GM21367 (cell line): ENCODE measurements at regions not wholly inside any gene's neighbourhood (a gene's known extent, or its start where the extent isn't known, plus 50 kb on each side); places are given as distances from the start of the nearest gene placed in this dataset.
"Not testable (repeated sequence)": the region's sequence is repeated elsewhere in the genome, so short reads cannot be mapped to it uniquely, and the experiment has no call there.

ENCODE experiments used
- ATAC-seq: cut with Tn5 transposase; IDR thresholded peaks from one replicate; pipeline ENCODE4 v1.9.1; 2021; ENCODE audit not compliant: unreplicated experiment

DNA sequence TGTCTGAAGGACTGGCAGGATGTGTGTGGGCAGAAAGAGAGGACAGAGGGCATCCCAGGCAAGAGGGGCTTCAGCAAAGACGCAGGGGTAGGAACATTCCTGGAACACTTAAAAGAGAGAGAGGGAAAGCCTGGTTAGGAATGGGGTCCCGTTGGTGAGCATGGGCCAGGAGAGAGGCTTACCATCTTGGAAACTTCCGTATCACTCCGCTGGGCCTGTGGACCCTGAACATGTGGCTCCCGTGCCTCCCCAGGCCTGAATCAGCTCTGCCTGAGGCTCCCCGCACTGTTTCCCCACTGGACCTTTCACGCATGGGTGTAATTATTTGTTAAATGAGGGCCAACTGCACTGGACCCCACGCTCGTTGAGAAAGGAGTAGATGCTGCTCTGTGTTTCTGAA, 191.1 kb upstream of the GLI2 start:
- ATAC-seq = no peak

DNA sequence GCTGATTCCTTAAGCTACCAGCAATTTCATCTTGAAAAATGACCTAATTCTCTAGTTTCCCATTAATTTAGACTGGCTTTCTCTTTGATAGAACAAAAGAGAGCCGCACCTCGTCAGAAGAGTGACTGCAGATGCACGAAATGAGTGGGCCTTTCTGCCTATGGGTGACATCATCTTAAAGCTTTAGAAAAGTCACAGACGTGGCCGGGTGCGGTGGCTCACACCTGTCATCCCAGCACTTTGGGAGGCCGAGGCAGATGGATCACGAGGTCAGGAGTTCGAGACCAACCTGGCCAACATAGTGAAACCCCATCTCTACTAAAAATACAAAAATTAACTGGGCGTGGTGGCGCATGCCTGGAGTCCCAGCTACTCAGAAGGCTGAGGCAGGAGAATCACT, 190.7 kb upstream of the GLI2 start:
- ATAC-seq = not testable (repeated sequence)

DNA sequence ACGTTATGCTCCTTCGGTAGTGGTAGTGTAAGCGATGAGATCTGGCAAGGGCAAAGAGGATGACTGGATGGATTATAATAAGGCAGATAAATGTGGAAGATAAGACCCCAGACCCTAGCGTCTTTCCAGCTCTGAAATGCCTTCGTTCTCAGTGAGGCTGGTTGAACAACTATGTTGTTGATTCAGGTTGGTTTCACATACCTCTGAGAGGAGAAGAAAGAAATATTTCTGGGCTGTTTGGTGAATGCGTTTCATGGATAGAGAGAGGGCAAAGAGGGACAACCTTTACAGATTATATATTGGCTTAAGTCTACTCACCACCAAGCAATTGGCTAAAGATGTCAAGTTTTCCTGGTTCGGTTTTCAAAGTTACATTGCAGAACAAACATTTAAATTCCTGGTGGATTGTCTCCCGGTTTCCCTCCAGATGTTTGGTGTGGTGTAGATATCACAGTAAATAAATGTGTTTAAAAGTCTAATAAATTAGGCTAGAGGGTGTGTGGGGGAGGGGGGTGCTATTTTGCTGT, 190.1 kb upstream of the GLI2 start:
- no peak for ATAC-seq

DNA sequence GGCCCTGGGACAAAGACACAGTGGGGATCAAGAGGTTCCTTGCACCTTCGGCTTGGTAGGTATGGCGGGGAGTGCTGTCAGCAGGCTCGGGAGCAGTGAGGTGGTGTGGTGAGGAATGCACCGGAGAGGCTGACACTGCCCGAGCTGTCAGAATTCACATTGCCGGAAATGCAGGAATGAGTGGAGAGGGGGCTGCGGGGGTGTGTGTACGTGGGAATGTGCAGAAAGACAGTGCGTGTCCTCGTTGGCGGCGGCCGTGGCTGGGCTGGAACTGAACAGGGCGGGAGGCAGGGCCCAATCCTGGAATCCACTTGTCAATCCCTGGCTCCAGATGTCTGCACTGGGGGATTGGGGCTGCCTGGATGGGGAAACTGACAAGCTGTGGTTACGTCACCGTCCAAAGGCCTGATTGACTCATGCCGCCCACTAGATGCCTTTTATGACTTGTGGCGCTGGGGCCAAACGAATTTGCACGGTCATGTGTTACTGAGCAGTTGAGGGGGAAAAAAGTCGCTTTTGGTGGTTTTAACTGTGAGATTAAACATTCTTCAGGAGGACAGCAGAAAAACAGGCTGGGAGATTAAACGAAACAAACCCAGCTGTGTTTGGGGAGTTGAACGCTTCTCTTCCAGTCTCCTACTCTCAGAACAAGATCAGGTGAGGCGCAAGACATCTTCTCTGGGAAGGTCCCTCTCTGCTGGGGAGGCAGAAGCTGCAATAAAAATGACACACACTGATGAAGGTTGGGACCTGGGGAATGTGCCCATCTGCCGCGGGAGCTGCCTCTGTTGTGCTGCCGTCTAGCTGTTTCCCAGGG, 189.4 kb upstream of the GLI2 start:
- no peak for ATAC-seq

DNA sequence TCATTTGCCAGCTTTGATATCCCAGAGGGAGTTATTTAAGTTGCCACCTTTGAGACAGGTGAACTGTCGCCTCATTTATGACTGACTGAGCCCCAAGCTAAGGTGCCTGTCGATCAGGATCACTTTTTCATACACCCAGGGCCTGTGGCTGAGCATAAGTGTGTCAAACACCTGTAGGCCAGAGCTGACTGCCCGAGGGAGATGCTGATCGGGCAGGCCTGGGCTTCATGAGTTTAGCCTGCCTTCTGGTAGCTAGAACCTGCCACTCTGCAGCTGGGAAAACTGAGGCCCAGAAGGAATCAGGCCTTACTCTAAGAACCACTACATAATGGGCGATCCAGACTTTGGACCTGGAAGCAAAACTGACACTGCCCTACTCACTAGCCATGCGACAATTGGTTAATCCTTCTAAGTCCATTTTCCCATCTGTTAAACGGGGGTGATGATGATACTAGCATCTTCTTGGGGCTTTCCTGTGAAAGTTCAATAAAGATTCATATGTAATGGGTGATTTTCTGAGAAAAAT, 188.7 kb upstream of the GLI2 start:
- ATAC-seq = no peak

DNA sequence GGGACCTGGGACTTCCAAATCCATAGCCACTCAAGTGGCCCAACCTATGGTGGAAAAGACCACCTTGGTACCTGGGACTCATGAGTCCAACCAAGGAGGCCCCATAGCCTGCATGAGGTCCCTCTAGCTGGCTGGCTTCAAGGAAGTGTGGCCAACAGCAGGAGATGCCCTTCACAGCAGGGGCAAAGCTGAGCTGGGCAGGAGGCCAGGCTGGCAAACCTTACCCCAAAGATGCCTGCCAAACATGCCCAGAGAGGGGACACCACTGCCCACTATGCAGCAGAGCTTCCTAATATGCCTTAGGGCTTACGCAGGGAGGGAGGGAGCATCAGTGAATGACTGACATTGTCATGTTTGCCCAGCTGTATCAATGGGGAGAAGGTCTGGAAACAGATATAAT, 188.0 kb upstream of the GLI2 start:
- no peak for ATAC-seq

DNA sequence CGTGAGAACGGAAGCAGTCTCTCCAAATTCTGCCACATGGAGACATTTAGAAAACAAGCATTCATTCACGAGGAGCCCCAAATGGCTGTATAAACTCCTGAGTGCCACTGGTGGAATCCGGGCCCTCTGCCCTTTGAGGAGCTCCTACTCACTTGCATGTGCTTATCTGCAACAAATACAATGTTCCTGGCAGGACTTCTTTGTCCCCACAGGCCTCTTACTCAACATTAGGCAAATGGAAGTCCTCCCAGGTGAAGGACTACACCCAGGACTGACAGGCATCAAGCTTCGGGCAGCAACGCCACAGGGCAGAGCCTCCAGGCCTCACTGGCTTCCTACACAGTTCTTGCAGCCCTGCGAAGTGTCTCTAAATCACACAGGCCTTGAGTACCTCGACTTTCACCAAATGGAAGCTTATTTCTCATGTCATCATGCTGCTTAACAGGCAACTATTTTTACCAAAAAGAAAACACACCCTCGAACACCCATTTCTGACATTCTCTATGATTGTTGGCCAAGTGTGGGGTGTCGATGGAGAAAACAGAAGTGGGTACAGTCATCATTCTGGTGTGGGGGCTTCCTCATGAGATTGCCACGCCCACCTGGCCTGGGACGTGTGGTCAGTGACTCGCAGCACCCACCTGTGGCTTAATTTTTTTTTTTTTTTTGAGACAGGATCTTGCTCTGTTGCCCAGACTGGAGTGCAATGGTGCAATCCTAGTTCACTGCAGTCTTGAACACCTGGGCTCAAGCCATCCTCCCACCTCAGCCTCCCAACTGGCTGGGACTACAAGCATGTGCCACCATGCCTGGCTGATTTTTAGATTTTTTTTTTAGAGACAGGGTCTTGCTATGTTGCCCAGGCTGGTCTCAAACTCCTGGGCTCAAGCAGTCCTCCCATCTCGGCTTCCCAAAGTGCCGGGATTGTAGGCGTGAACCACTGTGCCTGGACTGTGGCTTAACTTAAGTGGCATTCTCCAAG, 186.8 kb upstream of the GLI2 start:
- no peak for ATAC-seq

DNA sequence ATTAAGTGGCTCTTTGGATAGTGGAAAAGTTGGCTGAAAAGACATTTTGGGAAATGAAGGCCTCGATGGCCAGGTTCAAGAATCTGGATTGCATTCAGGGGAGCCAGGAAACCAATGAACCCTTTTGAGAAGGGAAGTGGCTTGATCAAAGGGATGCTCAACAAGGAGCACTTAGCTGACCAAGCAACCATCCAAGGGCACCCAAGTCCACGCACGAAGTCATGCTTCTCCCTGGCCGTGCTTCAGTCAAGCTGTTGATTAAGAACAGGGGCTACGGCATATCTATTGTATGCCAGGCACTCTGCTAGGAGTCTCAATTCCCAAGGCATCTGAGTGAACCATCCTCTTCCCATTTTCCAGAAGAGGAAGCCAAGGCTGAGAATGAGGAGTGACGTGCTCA, 185.8 kb upstream of the GLI2 start:
- no peak for ATAC-seq

DNA sequence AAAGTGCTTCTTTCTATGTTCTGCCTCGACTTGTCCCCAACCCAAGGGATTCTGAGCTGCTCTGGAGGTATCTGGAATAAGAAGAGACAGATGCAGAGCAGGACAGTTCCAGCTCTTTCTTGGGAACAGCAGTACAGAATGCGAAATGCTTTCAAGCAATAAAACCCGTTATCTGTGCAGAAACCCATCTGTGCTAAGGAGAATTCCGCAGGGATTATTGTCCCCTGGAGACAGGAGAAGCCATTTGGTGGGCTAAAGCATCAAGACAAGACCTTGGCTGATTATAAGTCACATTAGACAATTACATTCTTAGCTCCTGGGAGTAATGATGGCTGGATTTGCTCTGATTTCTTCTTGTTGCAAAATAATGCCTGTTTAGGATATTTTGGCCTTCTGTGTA, 185.4 kb upstream of the GLI2 start:
- no peak for ATAC-seq

DNA sequence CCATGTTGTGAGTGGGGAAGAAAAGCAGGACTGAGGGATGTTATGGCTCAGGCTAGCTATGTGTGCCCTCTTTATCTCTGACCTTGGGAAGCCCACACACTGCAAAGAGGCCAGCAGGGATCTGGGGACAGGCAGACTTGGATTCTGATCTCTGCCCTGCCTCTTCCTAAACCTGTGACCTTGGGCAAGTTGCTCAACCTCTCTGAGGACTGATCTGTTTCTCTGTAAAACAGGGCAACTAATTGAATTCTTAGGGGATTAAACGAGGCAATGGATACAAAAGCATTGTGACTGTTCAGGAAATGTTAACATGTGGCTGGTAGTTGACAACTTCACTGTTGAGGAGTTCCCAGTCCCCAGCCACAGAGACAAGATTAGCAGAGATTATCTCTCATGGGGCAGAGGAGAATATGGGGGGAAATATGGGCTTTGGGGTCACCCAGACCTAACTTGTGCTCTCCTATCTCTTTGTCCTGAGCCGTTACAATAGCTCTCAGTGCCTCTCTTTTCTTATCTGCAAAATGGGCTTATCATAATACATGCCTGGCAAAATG, 184.7 kb upstream of the GLI2 start:
- no peak for ATAC-seq

DNA sequence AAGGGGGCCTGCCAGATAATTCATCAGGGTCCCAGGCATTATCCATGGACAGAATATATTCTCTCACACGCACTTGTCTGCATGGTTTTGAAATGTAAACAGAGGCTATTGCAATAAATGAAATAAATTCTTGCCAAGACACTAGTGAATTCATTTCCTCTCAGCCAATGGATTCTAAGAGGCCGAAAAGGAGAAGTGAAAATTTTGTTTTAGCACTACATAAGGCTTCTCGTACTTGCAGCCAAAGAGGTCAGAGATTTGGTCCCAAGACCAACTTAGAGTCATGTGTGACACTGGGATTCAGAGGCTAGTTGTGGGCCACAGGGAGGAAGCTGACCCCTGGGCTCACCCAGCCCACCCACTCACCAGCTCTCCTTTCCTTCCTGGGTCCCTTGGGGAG, 184.1 kb upstream of the GLI2 start:
- no peak for ATAC-seq

DNA sequence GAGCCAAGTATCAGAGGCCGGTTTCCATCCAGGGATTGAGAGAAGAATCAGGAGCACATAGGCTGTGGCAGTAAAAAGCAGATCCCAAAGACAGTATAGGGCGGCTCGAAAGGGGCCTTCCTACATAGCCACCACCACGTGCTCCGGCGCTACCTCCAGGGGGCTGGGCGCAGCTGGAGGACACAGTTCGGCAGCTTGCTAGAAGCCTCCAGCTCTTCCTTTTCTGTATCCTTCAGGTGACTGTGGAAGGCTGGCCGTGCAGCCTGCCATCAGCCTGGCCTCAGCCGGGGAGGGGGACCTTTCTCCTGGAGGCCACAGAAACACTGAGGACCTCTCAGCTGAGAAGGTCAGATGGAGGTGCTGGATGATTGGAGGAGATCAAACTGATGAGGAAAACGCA, 183.6 kb upstream of the GLI2 start:
- no peak for ATAC-seq

DNA sequence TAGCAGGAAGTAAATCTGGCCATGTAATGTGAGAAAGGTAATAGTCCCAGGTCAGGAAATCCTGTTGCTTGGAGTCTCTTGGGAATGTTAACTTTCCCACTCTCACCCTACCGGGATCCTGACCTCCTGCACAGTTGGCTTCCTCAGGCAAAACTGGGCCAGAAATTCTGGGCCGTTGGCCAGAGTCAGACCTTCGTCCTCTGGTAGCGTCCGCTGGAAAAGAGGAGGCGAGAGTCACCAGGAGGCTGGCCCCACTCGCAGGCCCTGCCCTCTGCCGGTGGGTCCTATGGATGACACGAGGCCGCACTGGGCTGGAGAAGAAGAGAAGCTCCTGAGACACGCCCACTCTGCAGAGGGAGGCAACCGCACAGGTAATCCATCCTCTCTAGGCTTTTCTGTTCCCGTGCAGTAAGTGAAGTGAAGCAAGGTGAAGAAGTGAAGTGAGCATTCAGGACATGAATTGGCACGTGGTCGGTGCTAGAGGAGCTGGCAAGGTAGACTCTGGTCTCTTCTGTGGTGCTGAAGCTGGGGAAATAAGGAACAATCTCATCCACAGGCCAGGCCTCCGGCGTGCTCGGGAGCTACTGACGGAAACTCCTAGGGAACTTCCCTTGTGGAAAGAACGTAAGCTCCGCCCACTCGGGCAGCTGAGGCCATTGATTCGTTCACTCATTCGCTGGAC, 182.7 kb upstream of the GLI2 start:
- no peak for ATAC-seq

DNA sequence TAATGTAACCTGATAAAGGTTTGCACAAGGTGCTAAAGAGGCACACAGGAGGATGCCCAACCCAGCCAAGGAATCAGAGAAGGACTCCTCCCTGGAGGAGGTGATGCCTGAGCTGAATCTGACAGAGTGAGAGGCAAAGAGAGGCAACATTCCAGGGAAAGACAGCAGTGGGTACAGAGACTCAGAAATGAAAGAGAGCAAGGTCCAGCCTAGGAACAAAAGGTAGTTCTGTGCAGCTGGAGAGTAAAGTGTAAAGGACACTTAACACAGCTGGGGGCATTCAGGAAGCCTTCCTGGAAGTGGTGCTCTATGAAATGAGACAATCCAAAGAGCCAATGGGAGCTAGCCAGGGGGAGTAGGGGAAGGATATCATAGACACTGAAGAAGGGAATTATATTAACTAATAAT, 181.0 kb upstream of the GLI2 start:
- no peak for ATAC-seq

DNA sequence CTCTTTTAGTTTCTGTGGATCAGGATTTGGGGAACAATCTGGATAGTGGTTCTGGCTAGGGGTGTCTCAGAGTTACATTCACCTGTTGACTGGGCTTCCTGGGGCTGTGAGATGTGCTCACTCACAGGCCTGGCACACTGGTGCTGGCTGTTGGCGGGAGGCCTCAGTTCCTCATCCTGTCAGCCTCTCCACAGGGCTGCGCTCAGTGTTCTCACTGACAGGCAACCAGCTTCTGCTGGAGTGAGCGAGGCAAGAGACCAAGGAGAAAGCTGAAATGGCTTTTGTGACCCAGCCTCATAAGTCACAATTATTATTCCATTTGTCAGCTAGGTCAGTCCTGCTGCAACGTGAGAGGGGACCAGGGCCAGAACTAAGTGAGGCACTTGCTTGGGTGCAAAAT, 180.6 kb upstream of the GLI2 start:
- no peak for ATAC-seq

DNA sequence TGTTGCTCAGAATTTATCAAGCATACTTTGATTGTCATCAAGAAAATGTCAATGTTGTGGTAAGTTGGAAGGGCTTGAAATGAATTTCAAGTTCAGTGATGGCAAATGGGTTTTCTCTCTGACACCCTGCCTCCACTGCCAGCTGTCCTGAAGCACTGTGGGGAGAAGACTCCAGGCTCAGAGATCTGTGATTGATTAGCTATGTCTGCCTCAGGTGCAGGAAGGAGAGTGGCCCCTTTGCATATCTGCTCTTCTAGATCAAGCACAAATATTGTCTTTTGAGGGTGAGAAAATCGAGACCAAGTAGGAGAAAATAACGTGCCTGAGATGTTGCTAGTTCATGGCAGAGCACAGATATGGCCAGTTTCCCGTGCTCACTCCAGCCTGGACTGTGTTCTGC, 178.8 kb upstream of the GLI2 start:
- no peak for ATAC-seq

DNA sequence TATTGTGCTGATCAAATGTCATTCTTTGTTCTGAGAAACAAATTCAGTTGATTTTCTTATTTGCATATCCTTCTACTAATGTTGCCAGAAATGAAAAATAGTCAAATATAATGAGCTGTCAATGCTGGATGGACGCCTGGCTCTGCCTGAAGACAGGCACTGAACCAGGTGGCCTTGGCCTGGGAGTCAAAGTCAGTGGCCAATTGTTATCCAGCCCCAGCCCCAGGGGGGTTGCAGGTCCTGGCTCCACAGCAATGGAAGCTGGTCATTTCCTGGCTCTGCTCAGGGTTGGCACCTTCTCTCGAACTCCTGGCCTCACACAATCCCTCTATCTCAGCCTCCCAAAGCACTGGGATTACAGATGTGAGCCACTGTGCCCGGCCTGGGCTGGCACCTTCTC, 176.8 kb upstream of the GLI2 start:
- ATAC-seq = no peak

DNA sequence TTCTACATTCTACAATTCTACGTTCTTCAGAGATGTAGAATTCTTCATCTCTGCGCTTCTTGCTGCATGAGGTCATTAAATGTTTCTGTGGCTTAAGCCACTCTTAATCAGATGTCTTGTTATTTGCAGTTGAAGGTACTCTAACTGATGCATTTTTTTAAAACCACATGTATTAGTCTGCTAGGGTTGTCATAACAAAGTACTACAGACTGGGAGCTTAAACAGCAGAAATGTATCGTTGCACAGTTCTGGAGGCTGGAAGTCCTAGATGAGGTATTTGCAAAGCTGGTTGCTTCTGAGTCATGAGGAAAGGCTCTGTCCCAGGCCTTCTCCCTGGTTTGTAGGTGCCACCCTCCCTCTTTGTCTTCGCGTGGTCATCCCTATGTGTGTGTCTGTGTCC, 176.3 kb upstream of the GLI2 start:
- ATAC-seq = no peak

DNA sequence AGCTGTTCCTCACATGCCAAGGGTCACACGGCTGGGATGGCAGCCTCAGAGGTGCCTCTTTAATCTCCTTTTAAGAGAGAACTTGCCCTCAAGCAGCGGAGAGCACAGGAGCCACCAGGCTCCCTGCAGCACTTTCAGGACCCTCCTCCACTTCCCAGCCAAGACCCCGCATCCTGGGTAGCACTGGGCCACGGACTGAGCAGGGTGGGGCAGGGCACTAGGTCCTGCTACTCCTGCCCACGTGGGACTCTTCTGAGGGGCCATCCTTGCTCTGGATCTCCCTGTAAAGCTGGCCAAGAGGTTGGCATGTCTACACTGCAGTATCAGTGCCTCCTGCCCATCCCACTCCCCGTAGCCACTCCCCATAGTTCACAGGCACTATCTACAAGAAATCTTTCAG, 175.3 kb upstream of the GLI2 start:
- no peak for ATAC-seq

DNA sequence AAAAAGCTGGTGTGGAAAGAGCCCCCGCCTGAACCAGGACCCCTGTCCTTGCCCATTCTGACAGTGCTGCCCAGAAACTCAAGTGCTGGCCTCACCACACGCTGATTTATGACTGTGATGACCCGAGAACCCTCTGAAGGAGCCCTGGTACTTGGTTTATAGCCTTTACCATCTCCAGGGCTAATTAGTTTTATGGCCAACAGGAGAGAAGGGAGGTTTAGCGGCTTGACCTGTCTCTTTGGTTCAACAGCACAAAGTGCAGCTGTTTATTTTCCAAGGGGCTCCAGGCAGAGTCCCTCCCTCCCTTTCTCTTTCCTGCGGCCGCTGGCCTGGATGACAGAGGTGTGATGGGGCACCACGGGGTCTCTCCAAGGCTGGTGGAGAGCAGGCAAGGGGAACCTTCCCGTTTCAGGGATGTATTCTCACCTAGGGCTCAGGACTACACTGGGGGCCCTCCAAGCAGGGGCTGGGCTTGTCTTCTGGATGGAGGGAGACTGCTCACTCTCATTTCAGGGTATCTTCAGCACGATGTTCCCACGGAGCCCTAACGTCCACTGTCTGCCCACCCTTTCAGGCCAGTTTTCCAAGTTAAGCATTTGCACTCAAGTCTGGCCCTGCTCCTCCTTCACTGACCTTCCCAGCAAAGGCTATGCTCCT, 174.2 kb upstream of the GLI2 start:
- no peak for ATAC-seq
